HG02970 (cell line): ENCODE measurements at regions not wholly inside any gene's neighbourhood (a gene's known extent, or its start where the extent isn't known, plus 50 kb on each side); places are given as distances from the start of the nearest gene placed in this dataset.

ENCODE experiments used
- ATAC-seq: cut with Tn5 transposase; IDR thresholded peaks from one replicate; pipeline ENCODE4 v1.9.1; 2021; ENCODE audit warnings: mild to moderate bottlenecking, moderate library complexity, moderate number of reproducible peaks; ENCODE audit not compliant: unreplicated experiment, low FRiP score

DNA sequence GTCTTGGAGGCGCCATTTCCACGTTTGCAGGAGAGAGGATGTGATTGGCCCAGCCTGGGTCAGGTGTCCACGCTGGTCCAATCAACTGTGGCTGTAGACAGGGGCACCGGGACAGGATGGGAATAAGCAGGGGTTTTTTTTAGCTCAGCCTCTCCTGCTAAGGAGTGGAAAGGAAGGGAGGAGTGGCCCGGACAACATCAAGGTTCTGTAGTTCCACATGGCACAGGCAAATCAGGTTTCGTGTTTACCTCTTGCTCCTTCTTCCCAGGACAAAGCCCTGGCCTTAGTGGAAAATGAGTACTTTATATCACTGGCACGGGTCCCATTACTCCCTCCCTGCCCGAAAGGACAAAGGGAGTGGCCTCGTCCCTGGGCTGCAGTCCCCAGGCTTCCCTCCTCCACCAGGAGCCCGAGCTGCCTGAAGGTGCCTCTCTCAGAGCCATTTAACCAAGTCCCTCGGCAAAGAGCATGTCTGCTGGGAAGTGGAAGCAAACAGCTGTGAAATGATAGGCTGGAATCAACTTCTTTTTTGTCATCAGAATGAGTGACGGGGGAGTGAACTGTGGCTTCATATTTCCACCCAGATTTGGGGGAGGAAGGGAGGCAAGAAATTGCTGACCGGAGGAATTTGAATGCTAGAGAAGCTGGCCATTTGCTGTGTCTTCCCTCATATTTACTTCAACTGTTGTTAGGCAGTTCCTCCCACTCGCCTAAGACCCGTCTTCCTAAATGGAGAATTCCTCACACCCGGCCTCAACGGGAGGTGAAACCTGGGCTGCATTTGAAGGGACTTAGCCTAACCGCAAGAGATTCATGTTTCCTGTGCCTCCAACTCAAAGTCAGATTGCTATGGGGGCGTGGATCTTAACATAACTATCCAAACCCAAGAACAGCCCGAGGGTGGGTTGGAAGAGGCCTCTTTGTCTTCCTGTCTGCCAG, 84.9 kb upstream of the SLC44A3 start:
- ATAC-seq = no peak

DNA sequence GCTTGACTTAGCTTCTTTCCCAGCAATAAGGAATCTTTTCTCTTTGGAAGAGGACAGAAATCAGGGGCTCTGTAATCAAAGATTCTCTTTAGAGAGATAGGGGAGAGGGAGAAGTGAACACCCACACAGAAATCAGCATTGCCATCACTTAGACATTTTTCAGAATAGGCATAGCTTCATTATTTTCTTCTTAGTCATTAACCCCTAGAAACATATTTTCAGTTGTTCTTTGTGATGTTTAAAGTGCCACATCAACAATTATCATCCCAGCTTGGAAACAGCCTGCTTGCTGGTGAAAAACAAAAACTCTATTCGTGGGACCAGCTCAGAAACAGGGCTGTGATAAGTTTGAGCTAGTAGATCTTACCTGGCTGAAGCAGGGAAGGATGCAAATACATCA, 88.3 kb upstream of the SLC44A3 start:
- ATAC-seq = no peak

DNA sequence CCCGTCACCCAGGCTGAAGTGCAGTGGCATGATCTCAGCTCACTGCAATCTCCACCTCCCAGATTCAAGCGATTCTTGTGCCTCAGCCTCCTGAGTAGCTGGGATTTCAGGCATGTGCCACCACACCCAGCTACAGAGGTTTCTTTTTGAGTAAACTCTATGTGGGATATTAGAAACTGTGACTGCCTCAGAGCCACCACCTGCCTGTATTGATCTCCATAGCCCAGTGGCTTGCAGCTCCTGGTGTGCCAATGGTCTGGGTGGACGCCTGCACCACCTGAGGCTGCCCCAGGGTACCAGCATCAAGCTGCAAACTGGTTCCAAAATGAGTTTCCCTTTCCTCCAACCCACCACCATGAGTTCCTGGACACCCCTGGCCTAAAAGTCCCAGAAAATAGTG, 89.7 kb upstream of the SLC44A3 start:
- no peak for ATAC-seq

DNA sequence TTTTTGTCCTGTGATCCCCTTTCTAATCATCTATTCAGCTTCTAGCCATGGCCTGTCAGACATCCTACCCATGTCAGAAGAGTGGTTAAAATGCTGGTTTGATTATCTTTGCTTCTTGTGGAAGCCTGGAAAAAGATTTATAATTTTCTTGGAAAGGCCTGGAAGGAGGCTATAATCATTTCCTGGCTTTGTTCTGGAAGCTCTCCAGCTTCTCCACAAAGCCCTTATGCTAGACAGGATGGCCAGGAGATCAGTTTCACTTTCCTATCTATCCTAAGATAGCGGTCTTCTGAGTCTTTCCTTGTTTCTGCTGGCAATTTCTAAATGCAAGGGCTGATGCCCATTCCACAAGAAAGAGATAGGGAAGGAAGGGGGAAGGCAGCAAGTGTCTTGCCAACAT, 90.9 kb upstream of the SLC44A3 start:
- no peak for ATAC-seq

DNA sequence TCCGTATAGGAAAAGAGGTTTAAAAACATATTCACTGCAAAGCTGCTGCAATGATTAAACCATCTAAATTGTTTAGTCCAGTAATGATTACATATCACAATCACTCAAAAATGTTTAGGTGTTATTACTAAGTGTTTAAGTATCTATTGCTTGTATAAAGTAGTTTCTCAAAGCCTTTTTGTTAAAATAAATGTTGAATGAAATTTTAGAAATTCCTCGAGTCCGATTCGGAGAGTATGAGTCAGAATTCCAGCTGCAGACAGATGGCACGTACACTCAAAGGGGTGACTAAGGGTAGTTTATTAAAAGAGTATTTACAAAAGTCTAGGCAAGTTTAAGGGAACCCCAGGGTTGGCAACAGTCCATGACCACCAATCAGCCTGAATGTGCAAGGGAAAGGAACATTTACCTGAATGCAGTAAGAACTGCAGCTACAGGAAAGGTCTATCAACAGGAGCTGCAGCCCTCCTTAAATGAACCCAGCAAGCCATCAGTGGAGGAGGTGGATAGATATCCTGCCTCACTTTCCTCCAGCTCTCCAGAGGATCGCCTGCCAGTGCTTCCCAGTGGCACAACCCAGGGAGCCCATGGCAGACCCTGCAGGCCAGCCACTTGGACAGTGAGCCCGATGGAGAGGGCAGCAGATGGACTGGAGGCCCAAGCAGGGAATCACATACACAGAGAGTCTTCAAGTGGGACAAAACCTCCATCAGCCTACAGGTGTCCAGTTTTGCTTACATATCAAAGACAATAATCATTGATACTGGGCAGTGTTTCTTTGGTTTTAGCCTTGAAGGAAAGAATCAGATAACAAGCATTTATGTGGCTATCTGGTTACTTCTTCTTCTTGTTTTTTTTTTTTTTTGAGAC, 92.1 kb upstream of the SLC44A3 start:
- ATAC-seq = no peak

DNA sequence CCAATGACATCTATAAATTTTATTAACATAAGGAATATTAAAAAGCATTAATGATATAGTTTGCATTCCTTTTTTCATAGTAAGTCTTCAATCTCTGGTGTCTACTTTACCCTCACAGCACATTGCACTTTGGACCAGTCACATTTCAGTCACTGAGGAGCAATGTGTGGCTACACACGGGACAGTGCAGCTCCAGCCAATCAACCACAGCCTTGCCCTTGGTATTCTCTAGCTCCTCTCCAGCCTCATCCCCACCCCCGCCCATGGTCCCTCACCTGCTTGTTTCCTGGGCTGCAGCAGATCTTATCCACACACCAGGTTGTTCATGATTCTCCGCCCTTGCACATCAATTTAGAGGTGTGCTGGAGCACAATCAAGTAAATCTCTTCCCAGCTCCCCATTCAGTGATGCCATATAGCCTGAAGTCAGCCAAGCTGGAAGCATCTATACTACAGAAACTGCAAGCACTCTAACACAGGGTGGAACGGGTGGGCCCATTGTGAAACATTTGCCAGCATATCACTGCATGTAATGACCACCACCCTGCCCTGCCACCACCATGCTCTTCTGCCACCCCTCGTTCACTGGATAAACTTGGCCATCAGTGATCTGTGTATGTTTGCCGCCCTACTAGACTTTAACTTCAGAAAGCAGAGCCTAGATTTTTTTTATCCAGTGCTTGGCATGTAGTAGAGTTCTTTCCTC, 93.0 kb upstream of the SLC44A3 start:
- no peak for ATAC-seq

DNA sequence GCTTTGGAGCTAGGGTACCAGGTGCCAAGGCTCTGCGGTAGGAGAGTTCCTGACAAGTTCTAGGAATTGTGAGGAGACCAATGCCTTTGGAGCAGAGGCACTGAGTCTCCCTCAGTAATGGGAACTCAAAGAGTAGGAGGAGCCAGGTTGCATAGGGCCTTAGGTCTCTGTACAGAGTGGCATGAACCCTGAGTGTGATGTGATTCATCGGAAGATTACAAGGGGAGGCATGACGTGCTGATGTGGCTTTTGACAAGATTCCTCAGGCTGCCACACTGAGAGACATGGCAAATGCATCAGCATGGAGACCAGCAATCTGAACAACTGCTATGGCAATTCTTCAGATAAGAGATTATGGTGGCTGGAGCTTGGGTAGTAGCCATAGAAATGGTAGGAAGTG, 94.6 kb upstream of the SLC44A3 start:
- no peak for ATAC-seq

DNA sequence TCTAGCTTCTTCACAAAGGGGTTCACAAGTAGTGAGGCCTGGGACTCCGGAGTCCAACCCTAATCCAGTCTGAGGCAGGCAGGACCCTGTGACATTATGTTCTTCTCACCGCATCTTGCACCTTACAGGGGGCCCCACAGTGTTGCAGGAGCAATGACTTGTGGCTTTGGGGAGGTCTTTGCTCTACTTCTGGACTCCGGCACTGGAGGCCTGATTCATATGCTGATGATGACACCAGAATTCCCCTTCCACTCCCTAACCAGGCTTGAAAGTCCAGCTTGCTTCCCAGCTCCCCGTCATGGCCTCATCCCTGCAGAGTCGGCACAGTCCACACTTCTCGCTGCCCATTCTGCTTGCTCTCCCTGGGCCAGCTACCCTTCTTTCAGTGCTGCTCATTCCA, 96.3 kb upstream of the SLC44A3 start:
- no peak for ATAC-seq

DNA sequence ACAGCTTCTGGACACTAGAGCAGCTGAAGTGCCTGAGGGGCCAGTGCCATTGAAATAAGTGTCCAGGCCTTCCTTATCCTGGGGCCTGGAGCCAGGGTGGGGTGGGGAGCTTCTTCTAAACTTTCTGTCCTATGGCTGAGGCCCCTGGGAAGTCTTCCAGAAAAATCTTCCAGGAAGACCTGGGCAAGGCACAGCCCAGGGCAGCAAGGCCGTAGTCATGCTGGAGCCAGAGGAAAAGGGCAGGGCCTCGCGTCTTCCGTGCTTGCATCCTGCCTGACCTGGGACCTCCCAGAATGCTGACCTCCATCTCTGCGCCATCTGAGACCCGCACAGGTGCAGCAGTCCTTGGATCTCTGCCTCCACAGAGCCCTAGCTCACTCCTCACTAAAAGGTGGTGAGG, 96.7 kb upstream of the SLC44A3 start:
- no peak for ATAC-seq

DNA sequence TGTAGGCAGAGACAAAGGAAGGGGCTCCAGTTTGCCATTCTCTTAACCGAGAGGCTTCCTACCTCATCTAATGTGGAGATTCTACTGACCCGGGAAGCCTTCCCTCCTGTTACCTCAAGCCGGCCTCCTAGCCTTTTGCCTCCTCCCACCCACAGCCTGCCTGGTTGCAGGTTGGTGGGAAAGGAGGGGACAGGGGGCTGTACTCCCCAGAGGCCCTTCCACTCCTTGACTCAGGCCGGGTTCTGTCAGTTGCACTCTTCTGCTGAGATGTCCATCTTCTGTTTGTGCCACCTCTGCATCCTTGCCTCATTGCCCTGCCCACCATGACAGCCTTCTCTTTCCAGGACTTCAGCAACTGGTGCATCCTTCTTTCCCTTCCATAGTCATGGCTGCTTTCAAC, 98.0 kb upstream of the SLC44A3 start:
- no peak for ATAC-seq

DNA sequence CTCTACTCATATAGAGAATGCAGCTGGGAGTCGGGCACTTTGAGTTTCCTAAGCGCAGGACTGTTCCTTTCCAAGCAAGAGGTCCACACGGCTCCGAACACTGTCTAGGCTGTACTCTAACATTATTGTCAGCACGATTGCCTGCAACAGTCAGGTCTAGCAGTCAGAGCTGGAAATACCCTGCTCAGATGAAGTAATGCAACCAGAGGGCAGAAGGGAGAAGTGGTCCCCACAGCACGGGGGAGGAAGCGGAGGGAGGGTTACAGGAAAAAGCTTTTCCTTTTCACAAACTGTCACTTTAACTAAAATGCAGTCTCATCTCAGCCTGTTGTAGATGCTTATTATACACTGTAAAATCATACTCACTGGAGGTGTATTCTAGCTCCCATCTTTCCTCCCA, 98.9 kb upstream of the SLC44A3 start:
- no peak for ATAC-seq

DNA sequence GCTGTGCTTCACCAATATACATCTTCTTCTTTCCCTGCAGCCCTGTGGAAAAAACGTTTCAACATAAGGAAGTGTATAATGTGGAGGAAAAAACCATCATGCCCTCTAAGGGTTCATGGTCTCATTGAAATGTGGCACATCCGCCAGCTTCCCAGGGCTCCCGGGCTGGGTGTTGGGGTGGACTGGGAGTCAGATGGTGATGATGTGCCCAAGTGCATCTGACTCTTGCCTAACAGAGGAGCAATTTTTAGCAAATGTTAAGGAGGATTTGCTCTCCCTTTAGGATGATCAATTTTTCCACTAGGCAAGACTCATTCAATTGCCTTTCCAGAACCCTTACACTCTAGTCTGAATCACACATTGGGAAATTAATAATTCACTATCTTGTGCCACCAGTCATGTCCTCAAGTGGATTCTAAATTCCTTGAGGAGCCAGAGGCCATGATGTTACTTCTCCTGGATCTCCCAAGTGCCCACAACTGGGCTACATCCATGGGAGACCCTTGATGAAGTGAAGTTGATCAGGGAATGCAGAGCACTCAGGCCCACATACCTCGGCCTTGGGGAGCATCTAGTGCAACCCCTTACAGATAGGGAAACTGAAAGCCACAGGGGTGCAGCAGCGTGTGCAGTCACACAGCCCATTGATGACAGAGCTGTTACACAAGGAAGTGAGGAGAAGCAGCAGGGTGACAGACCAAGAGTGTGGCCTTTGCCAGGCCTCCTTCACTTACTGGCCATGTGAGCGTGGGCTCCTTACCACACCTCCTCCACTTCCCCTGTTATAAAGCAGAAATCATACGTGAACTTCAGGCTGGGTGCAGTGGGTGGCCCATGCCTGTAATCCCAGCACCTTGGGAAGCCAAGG, 100.0 kb upstream of the SLC44A3 start:
- peak; percentile 96 for ATAC-seq

DNA sequence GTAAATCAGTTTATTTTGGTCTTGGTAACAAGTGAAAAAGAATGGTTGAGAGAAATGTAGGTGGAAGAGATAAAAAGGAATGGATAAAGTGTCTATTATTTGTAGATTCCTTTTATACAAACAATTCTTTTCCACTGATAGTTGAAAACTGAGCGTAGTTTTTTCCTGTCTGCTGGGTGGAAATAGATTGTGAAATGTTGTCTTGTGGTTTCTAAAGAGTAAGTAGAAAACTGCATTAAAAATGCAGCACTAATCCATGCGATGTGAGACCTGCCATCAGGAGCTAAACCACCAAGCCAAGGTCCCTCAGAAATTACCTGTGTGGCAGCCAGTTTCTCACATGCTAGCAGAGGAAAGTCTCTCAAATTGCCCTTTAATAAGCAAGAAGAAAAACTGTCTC, 103.2 kb upstream of the SLC44A3 start:
- ATAC-seq = no peak

DNA sequence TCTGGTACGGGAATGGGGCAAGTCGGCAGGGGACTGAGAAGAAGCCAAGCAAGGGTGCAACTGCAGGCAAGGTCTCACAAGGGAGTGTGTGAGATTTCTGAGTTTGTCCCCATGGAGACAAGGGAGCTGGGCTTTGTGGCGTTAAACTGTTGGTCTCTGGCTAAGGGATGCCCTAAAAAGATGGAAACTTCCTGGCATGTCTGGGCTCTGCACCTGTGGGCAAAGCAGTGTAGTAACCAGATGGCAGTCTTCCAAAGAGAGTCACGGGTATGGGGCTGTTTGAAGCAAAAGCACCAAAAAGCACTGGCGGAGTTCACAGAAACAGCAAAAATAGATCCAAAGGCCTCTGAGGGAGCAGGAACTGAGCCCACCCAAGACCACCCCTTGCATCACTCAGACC, 104.8 kb upstream of the SLC44A3 start:
- no peak for ATAC-seq

DNA sequence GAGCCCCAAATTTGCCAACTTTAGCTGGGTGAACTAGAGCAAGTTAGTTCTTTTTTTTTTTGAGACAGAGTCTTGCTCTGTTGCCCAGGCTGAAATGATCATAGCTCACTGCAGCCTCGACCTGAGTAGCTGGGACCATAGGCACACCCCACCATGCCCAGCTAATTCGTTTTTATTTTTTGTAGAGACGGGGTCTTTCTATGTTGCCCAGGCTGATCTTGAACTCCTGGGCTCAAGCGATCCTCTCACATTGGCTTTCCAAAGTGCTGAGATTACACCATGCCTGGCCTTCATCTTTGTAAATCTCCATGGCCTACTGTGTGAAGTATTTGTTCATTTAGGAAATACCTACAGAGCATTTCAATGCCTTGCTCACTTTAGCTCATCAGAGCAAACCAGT, 105.6 kb upstream of the SLC44A3 start:
- no peak for ATAC-seq

DNA sequence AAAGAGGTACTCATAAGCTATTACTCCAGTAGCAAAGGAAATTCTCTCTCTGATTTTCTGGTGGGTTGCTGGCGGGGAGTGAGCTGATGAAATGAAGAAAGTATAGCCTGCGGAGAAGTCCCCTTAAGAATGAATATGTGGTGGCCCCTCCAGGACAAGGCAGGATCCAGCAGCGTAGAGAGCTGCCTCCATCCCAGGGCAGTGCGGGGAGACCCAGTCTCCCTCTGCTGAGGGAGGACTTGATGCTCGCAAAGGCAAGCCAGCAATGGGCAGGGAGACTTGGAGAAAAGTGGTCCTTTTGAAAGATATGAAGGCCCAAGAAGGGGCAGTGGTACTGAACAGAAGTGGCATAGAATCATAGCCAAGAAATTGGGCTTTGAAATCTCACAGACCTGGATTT, 106.0 kb upstream of the SLC44A3 start:
- no peak for ATAC-seq

DNA sequence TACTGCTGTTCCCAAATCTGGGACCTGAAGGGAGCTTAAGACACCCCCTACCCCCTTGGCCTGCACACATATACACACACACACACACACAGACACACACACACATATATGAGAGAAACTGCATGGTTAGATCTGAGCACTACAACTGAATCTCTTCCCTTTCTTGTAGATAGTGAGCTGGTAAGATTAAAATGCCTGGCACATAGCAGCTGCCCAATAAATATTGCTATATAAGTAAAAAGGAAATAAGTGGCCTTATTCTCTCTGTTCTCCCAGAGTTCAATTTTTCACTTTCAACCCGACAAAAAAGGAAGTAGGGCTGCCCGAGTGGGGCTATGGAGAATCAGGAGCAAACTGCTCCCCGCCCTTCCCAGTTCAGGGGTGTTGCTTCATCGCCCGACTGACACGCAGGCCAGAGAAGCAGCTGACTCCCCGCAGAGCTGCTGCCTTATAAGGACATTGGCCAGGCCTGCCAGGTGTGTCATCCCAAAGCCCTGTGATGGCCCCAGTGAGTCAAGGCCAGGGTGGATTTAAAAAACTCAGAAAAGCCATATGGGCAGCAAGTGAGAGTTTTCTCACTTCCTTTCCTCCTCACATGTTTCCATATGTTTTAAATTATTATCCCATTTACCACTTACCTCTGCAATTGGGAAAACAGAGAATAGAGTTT, 106.5 kb upstream of the SLC44A3 start:
- no peak for ATAC-seq

DNA sequence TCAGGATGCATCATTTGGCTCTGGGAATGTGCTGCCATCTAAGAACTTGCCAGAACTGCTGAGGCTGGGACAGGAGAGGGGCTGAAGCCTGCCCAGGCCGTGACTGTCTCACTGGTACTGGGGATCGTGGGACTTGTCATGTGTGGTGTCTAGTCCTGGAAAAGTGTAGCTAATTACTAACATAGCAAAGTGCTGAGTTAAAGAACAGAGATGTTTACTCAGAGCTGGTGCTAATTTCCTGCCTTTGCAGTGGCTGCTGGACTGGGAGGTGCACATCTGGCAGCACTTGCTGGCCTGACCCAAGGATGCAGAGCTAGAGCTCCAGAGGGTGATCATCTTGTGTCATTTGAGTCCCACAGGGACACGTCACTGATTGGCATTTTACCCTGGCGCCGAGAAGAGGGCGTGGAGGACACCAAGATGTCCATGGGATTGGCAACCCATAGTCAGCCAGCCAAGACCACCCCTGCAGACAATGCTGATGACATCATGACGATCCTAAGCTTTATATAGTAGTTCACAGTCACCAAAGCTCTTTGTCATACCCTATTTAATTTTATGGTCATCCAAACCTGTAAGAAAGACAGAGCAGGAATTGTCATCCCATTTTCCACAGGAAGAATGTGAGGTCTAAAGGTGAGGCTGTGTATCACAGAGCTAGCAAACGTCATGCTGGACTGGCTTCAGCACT, 110.1 kb upstream of the SLC44A3 start:
- no peak for ATAC-seq

DNA sequence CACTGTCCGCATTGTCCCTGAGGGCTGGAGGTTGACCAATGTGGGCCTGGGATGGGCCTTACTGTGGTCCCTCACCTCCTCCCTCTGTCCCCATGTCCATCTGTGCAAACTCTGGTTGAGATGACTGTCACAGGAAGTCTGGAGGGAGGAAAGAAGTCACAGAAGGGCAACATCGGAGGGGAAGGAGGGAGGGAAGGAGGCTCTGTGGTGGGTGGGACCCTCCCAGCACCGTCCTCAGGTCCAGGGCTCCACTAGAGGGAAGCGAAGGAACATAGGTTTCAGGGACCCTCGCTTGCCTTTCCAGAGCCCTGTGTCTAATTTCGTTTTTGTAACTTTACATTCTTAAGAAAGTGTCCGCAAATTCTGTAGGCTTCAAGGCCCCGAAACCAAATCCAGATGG, 111.3 kb upstream of the SLC44A3 start:
- no peak for ATAC-seq
